Neural cell (in vitro differentiated cells): ENCODE measurements at regions not wholly inside any gene's neighbourhood (a gene's known extent, or its start where the extent isn't known, plus 50 kb on each side); places are given as distances from the start of the nearest gene placed in this dataset.

Experiments
- H2AFZ ChIP-seq: fragments of 200-600, 300-800 bp; sonication (generic), shearing (Covaris generic); 2 replicates; pipeline ENCODE4 v1.6.0; 2014; ENCODE audit warnings: low read depth, mild to moderate bottlenecking, antibody characterized with exemption, low read length, moderate library complexity
- H3F3A ChIP-seq: fragments of 200-600 bp; shearing (Covaris generic); 2 replicates; pipeline ENCODE4 v1.6.1; 2016; ENCODE audit warnings: mild to moderate bottlenecking, moderate library complexity, mixed read lengths, antibody characterized with exemption, low read length; ENCODE audit not compliant: insufficient read depth, poor library complexity, severe bottlenecking
- H3K27ac ChIP-seq: fragments of 200-600, 300-800 bp; sonication (generic), shearing (Covaris generic); 2 replicates; pipeline ENCODE4 v1.5.1; 2014; ENCODE audit warnings: mild to moderate bottlenecking, low read length, moderate library complexity
- H3K27me3 ChIP-seq: fragments of 300-800, 200-600 bp; sonication (generic), shearing (Covaris generic); 2 replicates; pipeline ENCODE4 v1.6.0; 2014; ENCODE audit warnings: mild to moderate bottlenecking, low read depth, low read length, moderate library complexity; ENCODE audit not compliant: insufficient read depth
- H3K36me3 ChIP-seq: fragments of 300-800, 200-600 bp; sonication (generic), shearing (Covaris generic); 2 replicates; pipeline ENCODE4 v1.5.1; 2014; ENCODE audit warnings: mild to moderate bottlenecking, antibody characterized with exemption, low read length, moderate library complexity; ENCODE audit not compliant: insufficient read depth
- H3K4me2 ChIP-seq: fragments of 300-800, 200-600 bp; sonication (generic), shearing (Covaris generic); 2 replicates; pipeline ENCODE4 v1.6.0; 2014; ENCODE audit warnings: mild to moderate bottlenecking, low read length
- H3K4me3 ChIP-seq: fragments of 300-800, 200-600 bp; sonication (generic), shearing (Covaris generic); 2 replicates; pipeline ENCODE4 v1.5.1; 2014; ENCODE audit warnings: mild to moderate bottlenecking, low read length, moderate library complexity
- H3K79me2 ChIP-seq: fragments of 200-600 bp; shearing (Covaris generic); replicated peaks from 2 replicates; pipeline ENCODE4 v1.6.0; 2014; ENCODE audit warnings: mild to moderate bottlenecking, low read length, moderate library complexity; ENCODE audit not compliant: insufficient read depth
- H3K9ac ChIP-seq: fragments of 300-800, 200-600 bp; sonication (generic), shearing (Covaris generic); 2 replicates; pipeline ENCODE4 v1.6.1; 2016; ENCODE audit warnings: mild to moderate bottlenecking, low read length, mixed read lengths
- H3K9me2 ChIP-seq: fragments of 200-600 bp; shearing (Covaris generic); 2 replicates; pipeline ENCODE4 v1.6.1; 2016; ENCODE audit warnings: mild to moderate bottlenecking, low read length, mixed read lengths; ENCODE audit not compliant: insufficient read depth
- H3K9me3 ChIP-seq: fragments of 200-600, 300-800 bp; sonication (generic), shearing (Covaris generic); 2 replicates; pipeline ENCODE4 v1.6.1; 2016; ENCODE audit warnings: mild to moderate bottlenecking, mixed run types, low read length, moderate library complexity, mixed read lengths
- H4K20me1 ChIP-seq: fragments of 200-600 bp; shearing (Covaris generic); 2 replicates; pipeline ENCODE4 v1.6.1; 2016; ENCODE audit warnings: mild to moderate bottlenecking, mixed run types; ENCODE audit not compliant: insufficient read depth
- EP300 ChIP-seq: fragments of 450-650 bp; conservative IDR thresholded peaks from 2 replicates; pipeline ENCODE4 v1.6.1; 2014; ENCODE audit warnings: antibody characterized with exemption, mild to moderate bottlenecking, moderate library complexity; ENCODE audit not compliant: poor library complexity, severe bottlenecking
- EZH2 ChIP-seq: fragments of 200-600, 300-800 bp; shearing (Covaris generic), sonication (generic); IDR thresholded peaks from 2 replicates; pipeline ENCODE4 v1.6.1; 2014; ENCODE audit warnings: antibody characterized with exemption, low read length, borderline replicate concordance, mild to moderate bottlenecking; ENCODE audit not compliant: insufficient read depth, poor library complexity, severe bottlenecking
- MXI1 ChIP-seq: fragments of 450-650 bp; conservative IDR thresholded peaks from 2 replicates; pipeline ENCODE4 v1.6.1; 2014; ENCODE audit warnings: antibody characterized with exemption, mild to moderate bottlenecking; ENCODE audit not compliant: poor library complexity, severe bottlenecking
- POLR2AphosphoS5 ChIP-seq: IDR thresholded peaks from 2 replicates; pipeline ENCODE4 v1.6.1; 2012
- RAD21 ChIP-seq: fragments of 450-650 bp; conservative IDR thresholded peaks from 2 replicates; pipeline ENCODE4 v1.6.1; 2014; ENCODE audit warnings: antibody characterized with exemption, mild to moderate bottlenecking, moderate library complexity
- SMC3 ChIP-seq: fragments of 450-650 bp; conservative IDR thresholded peaks from 2 replicates; pipeline ENCODE4 v1.6.1; 2014; ENCODE audit warnings: antibody characterized with exemption, mild to moderate bottlenecking, moderate library complexity; ENCODE audit not compliant: poor library complexity
- TAF1 ChIP-seq: IDR thresholded peaks from 2 replicates; pipeline ENCODE4 v1.6.1; 2012; ENCODE audit warnings: low read depth
- TF ChIP-seq, protein P1 (sequence below): IDR thresholded peaks from 2 replicates; pipeline ENCODE4 v1.6.1; 2012; ENCODE audit warnings: borderline replicate concordance
- TF ChIP-seq, protein P2 (sequence below): fragments of 450-650 bp; IDR thresholded peaks from 2 replicates; pipeline ENCODE4 v1.5.1; 2014; ENCODE audit warnings: antibody characterized with exemption, mild to moderate bottlenecking, moderate library complexity; ENCODE audit not compliant: poor library complexity, severe bottlenecking

DNA sequence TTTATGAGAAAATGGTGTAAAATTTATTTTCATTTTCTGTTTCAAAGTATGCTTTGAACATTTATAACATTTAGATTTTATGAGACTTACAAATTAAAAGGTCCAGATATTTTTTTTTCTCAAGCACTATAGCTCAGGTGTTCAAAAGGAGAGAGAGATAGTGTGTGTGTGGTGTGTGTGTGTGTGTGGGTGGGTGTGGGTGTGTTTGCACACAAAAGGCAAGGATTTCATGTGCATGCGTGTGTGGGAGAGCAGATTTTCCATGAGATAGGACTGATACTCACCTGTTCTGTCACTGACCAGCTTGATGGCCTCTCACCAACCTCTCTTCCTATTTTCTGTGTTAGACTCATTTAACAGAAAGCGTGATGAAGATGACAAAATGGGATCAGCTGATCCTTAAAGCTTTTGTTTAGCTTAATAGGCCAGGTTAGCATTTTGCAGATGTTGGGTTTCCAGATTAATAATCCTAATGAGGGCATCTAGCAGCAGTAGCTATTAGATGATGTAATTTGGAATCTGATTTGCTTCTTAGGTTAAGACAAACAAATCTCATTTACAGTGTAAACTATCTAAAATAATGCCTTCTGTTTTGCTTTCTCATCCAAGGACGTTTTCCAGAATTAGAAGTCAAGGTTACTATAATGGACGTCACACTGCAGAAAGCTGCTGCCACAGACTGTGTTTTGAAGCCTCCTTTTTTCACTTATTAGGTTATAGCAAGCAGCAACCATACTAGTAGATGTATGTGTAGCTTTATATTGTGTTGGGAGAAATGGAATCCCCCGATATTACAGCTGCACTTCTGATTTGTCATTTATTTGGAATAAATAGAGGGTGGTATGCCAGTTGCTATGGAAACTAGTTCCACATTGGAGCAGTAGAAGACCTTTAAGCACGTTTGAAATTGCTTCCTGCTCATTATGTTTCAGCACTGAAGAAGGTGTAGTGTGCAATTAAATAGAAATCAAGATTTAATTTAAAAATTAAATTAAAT lies 355.6 kb downstream of the TAF11L14 start:
- peak overlapping the region; percentile 52 for H3K4me2 ChIP-seq
- peak overlapping the region; percentile 92 for H3K27ac ChIP-seq
- no peaks in the 10 kb centered on the region for H3K9me2 ChIP-seq
- H3K4me3 ChIP-seq = peak overlapping the region; percentile 54
- H3K9me3 ChIP-seq = no peaks in the 10 kb centered on the region
- H3K79me2 ChIP-seq = no peaks in the 10 kb centered on the region
- H2AFZ ChIP-seq = peak overlapping the region; percentile 1
- H3F3A ChIP-seq = no peaks in the 10 kb centered on the region
- TF ChIP-seq EZH2 (no peak), RAD21 (no peak), EP300 (peak; percentile 65), SMC3 (no peak), POLR2AphosphoS5 (no peak), TAF1 (no peak), MXI1 (no peak)
- TF ChIP-seq, protein P1, sequence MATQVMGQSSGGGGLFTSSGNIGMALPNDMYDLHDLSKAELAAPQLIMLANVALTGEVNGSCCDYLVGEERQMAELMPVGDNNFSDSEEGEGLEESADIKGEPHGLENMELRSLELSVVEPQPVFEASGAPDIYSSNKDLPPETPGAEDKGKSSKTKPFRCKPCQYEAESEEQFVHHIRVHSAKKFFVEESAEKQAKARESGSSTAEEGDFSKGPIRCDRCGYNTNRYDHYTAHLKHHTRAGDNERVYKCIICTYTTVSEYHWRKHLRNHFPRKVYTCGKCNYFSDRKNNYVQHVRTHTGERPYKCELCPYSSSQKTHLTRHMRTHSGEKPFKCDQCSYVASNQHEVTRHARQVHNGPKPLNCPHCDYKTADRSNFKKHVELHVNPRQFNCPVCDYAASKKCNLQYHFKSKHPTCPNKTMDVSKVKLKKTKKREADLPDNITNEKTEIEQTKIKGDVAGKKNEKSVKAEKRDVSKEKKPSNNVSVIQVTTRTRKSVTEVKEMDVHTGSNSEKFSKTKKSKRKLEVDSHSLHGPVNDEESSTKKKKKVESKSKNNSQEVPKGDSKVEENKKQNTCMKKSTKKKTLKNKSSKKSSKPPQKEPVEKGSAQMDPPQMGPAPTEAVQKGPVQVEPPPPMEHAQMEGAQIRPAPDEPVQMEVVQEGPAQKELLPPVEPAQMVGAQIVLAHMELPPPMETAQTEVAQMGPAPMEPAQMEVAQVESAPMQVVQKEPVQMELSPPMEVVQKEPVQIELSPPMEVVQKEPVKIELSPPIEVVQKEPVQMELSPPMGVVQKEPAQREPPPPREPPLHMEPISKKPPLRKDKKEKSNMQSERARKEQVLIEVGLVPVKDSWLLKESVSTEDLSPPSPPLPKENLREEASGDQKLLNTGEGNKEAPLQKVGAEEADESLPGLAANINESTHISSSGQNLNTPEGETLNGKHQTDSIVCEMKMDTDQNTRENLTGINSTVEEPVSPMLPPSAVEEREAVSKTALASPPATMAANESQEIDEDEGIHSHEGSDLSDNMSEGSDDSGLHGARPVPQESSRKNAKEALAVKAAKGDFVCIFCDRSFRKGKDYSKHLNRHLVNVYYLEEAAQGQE = peak; percentile 23
- TF ChIP-seq, protein P2, sequence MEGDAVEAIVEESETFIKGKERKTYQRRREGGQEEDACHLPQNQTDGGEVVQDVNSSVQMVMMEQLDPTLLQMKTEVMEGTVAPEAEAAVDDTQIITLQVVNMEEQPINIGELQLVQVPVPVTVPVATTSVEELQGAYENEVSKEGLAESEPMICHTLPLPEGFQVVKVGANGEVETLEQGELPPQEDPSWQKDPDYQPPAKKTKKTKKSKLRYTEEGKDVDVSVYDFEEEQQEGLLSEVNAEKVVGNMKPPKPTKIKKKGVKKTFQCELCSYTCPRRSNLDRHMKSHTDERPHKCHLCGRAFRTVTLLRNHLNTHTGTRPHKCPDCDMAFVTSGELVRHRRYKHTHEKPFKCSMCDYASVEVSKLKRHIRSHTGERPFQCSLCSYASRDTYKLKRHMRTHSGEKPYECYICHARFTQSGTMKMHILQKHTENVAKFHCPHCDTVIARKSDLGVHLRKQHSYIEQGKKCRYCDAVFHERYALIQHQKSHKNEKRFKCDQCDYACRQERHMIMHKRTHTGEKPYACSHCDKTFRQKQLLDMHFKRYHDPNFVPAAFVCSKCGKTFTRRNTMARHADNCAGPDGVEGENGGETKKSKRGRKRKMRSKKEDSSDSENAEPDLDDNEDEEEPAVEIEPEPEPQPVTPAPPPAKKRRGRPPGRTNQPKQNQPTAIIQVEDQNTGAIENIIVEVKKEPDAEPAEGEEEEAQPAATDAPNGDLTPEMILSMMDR = no peak
- H4K20me1 ChIP-seq = no peaks in the 10 kb centered on the region
- peak overlapping the region; percentile 59 for H3K9ac ChIP-seq
- H3K27me3 ChIP-seq = no peaks in the 10 kb centered on the region
- H3K36me3 ChIP-seq = no peaks in the 10 kb centered on the region

DNA sequence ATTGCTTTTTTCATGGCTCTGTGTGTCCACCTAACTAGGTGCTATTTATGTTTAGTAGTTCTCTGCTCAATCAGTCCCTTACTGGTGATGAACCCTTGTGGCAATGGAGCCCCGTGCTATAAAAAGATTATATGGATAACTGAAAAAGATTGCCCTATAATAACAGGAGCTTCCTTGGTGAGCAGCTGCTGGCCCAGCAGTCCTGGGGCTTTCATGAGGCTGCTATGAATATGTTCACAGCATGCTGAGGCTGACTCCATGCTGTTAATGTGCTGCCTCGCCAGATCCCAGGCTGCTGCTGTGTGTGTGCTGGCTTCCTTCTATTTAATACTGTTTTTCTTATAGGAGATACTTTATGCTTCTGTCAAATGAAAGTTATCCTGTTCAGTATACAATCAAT lies 357.5 kb downstream of the TAF11L14 start:
- Histone ChIP-seq H3K4me2 (peak overlapping the region; percentile 63), H3K9me3 (no peaks in the 10 kb centered on the region), H3K36me3 (no peaks in the 10 kb centered on the region), H4K20me1 (no peaks in the 10 kb centered on the region), H3K27me3 (no peaks in the 10 kb centered on the region), H3F3A (no peaks in the 10 kb centered on the region), H3K9me2 (no peaks in the 10 kb centered on the region), H3K79me2 (no peaks in the 10 kb centered on the region), H3K9ac (peak overlapping the region; percentile 59), H3K27ac (peak overlapping the region; percentile 92), H2AFZ (peak overlapping the region; percentile 4), H3K4me3 (peak overlapping the region; percentile 54)
- TF ChIP-seq EZH2 = no peak
- TF ChIP-seq TAF1 = no peak
- peak; percentile 34 for TF ChIP-seq RAD21
- TF ChIP-seq, protein P2 = peak; percentile 11
- TF ChIP-seq MXI1 = no peak
- TF ChIP-seq POLR2AphosphoS5 = peak; percentile 90
- peak; percentile 39 for TF ChIP-seq EP300
- TF ChIP-seq SMC3 = no peak
- TF ChIP-seq, protein P1 = no peak
